Gastroesophageal sphincter (tissue), 4 donors: ENCODE measurements at regions not wholly inside any gene's neighbourhood (a gene's known extent, or its start where the extent isn't known, plus 50 kb on each side); places are given as distances from the start of the nearest gene placed in this dataset.
"Not testable (repeated sequence)": the region's sequence is repeated elsewhere in the genome, so short reads cannot be mapped to it uniquely, and the experiment has no call there.

Experiments used
- ATAC-seq: fragments of 150-250 bp; one replicate; pipeline ENCODE4 v1.9.1; 2016; ENCODE audit warnings: mild to moderate bottlenecking, moderate library complexity
- H3K27ac ChIP-seq, 4 donors: fragments of 200-600 bp; sonication (generic) in 3 of 4; 1 replicate in 3 of 4; 2 replicates in 1 of 4; pipeline ENCODE4 v1.5.1; 2016 to 2019
- H3K27me3 ChIP-seq: fragments of 200-600 bp; sonication (generic); one replicate; pipeline ENCODE4 v1.5.1; 2019
- H3K36me3 ChIP-seq, 2 donors: fragments of 200-600 bp; sonication (generic); one replicate each; pipeline ENCODE4 v1.5.1; 2019; ENCODE audit warnings: control low read depth in 1 of 2
- H3K4me1 ChIP-seq, 3 donors: fragments of 200-600 bp; sonication (generic); 1 replicate in 2 of 3; 2 replicates in 1 of 3; pipeline ENCODE4 v1.5.1; 2016 to 2019; ENCODE audit warnings: control low read depth in 2 of 3
- H3K4me3 ChIP-seq, 2 donors: fragments of 200-600 bp; sonication (generic); one replicate each; pipeline ENCODE4 v1.5.1; 2019; ENCODE audit warnings: mild to moderate bottlenecking in 1 of 2, moderate library complexity in 1 of 2
- H3K9me3 ChIP-seq, 3 donors: fragments of 200-600 bp; sonication (generic); one replicate each; pipeline ENCODE4 v1.5.1; 2017 to 2019; ENCODE audit warnings: control low read depth in 2 of 3
- EP300 ChIP-seq: sonication (generic); formaldehyde crosslinking; IDR thresholded peaks from one replicate; pipeline ENCODE4 v1.6.1; 2017; ENCODE audit warnings: antibody characterized with exemption, mild to moderate bottlenecking
- POLR2A ChIP-seq, 2 donors: fragments of 450-650 bp; IDR thresholded peaks; one replicate each; pipeline ENCODE4 v1.6.1; 2017; ENCODE audit warnings: antibody characterized with exemption in 2 of 2, mild to moderate bottlenecking in 2 of 2, moderate library complexity in 1 of 2
- POLR2AphosphoS5 ChIP-seq: sonication (generic); formaldehyde crosslinking; IDR thresholded peaks from one replicate; pipeline ENCODE4 v1.6.1; 2017; ENCODE audit warnings: antibody characterized with exemption
- WGBS, 2 donors: methylation state at CpG; one replicate each; pipeline ENCODE4 v1.1.5; 2018; ENCODE audit warnings: low coverage in 1 of 2; 5-methylcytosine and 5-hydroxymethylcytosine counted together
- TF ChIP-seq, protein P1 (sequence below), 4 experiments: fragments of 200-600 bp in 2 of 4; fragments of 450-650 bp in 2 of 4; sonication (generic) in 1 of 4; IDR thresholded peaks; one replicate each; pipeline ENCODE4 v1.5.1; 2017 to 2019; ENCODE audit warnings: antibody characterized with exemption in 4 of 4, mild to moderate bottlenecking in 2 of 4, moderate library complexity in 2 of 4

GRCh38 chr9:26129217-26129616, 451.0 kb upstream of the TUSC1 start:
- Histone ChIP-seq H3K4me3 (no peak overlapping the region), H3K27ac (no peak overlapping the region), H3K9me3 (no peaks in the 10 kb centered on the region), H3K27me3 (no peaks in the 10 kb centered on the region), H3K36me3 (no peaks in the 10 kb centered on the region), H3K4me1 (no peaks in the 10 kb centered on the region)
- ATAC-seq = no peak
- TF ChIP-seq POLR2AphosphoS5 = no peak
- TF ChIP-seq POLR2A (IDR thresholded peaks at IDR 0.05) = no peak
- WGBS, 2 donors = 76 to 97% methylated on average over 2 of the region's 2 CpGs

DNA sequence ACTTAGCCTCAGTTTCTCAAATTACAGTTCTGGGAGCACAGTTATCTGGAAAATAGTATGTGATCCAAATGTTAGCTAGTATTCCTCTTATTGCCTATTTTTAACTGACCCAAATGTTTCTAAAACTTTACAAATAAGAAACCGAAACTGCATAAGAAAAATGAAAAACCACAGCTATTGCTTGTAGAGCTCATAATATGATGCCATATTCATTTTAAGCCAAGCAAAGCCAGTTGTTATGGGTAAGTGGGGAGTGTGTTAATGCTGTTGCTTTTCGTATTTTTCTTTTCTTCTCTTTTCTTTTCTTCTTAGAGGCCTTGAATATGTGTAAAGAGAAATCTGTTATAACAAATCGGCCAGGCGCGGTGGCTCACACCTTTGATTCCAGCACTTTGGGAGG, 447.4 kb upstream of the TUSC1 start:
- no peak for ATAC-seq
- Histone ChIP-seq H3K27me3 (no peaks in the 10 kb centered on the region), H3K4me1 (no peaks in the 10 kb centered on the region), H3K9me3 (no peaks in the 10 kb centered on the region), H3K27ac (no peak overlapping the region), H3K36me3 (no peaks in the 10 kb centered on the region), H3K4me3 (no peak overlapping the region)
- WGBS, 2 donors = 89 to 97% methylated on average over 5 of the region's 5 CpGs
- no peak for TF ChIP-seq POLR2AphosphoS5
- no peak for TF ChIP-seq EP300
- TF ChIP-seq, protein P1, sequence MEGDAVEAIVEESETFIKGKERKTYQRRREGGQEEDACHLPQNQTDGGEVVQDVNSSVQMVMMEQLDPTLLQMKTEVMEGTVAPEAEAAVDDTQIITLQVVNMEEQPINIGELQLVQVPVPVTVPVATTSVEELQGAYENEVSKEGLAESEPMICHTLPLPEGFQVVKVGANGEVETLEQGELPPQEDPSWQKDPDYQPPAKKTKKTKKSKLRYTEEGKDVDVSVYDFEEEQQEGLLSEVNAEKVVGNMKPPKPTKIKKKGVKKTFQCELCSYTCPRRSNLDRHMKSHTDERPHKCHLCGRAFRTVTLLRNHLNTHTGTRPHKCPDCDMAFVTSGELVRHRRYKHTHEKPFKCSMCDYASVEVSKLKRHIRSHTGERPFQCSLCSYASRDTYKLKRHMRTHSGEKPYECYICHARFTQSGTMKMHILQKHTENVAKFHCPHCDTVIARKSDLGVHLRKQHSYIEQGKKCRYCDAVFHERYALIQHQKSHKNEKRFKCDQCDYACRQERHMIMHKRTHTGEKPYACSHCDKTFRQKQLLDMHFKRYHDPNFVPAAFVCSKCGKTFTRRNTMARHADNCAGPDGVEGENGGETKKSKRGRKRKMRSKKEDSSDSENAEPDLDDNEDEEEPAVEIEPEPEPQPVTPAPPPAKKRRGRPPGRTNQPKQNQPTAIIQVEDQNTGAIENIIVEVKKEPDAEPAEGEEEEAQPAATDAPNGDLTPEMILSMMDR (IDR thresholded peaks at IDR 0.05) = no peak
- no peak for TF ChIP-seq POLR2A (IDR thresholded peaks at IDR 0.05)

GRCh38 chr9:26116085-26116484, 437.8 kb upstream of the TUSC1 start:
- ATAC-seq, H3K4me3 ChIP-seq: not testable (repeated sequence)
- WGBS, 2 donors = 50 to 64% methylated on average over 2 of the region's 2 CpGs

GRCh38 chr9:26112724-26113123, 434.5 kb upstream of the TUSC1 start:
- ATAC-seq = no peak
- H3K27ac ChIP-seq = no peak overlapping the region
- 81 to 100% methylated on average over 2 of the region's 2 CpGs for WGBS, 2 donors

More at GRCh38 chr9:26116085-26116484, 437.8 kb upstream of the TUSC1 start:
- not testable (repeated sequence) for H3K36me3 ChIP-seq, H3K27ac ChIP-seq, H3K27me3 ChIP-seq, H3K9me3 ChIP-seq, H3K4me1 ChIP-seq

GRCh38 chr9:26086396-26086795, 408.2 kb upstream of the TUSC1 start:
- no peak overlapping the region for H3K27ac ChIP-seq
- ATAC-seq = no peak
- WGBS, 2 donors = 17 to 67% methylated on average over 1 of the region's 1 CpG
- H3K4me1 ChIP-seq = no peaks in the 10 kb centered on the region
- H3K27me3 ChIP-seq = no peaks in the 10 kb centered on the region
- no peaks in the 10 kb centered on the region for H3K9me3 ChIP-seq
- H3K4me3 ChIP-seq = no peak overlapping the region
- no peaks in the 10 kb centered on the region for H3K36me3 ChIP-seq
- no peak for TF ChIP-seq POLR2A (IDR thresholded peaks at IDR 0.05)
- TF ChIP-seq, protein P1 (IDR thresholded peaks at IDR 0.05) = no peak
- no peak for TF ChIP-seq EP300
- TF ChIP-seq POLR2AphosphoS5 = no peak

More at GRCh38 chr9:26112724-26113123, 434.5 kb upstream of the TUSC1 start:
- Histone ChIP-seq H3K4me1 (no peaks in the 10 kb centered on the region), H3K27me3 (no peaks in the 10 kb centered on the region), H3K4me3 (no peak overlapping the region), H3K9me3 (no peaks in the 10 kb centered on the region), H3K36me3 (no peaks in the 10 kb centered on the region)
- TF ChIP-seq, protein P1 (IDR thresholded peaks at IDR 0.05) = no peak
- no peak for TF ChIP-seq POLR2AphosphoS5
- no peak for TF ChIP-seq EP300
- no peak for TF ChIP-seq POLR2A (IDR thresholded peaks at IDR 0.05)

DNA sequence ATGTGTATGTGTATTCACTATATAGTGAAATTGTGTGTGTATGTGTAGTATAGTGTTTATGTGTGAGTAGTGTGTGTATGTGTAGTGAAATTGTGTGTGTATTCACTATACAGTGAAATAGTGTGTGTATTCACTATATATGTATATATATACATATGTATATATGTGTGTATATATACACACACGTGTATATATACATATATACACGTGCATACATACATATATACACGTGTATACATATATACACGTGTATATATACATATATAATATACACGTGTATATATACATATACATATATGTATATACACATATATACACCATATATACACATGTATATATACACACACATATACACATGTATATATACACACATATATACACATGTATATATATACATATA, 403.6 kb upstream of the TUSC1 start:
- 66 to 82% methylated on average over 5 of the region's 5 CpGs for WGBS, 2 donors
- no peak for TF ChIP-seq POLR2AphosphoS5
- no peak for TF ChIP-seq EP300
- TF ChIP-seq POLR2A (IDR thresholded peaks at IDR 0.05) = no peak
- TF ChIP-seq, protein P1 (IDR thresholded peaks at IDR 0.05) = no peak
- Histone ChIP-seq H3K4me1 (no peaks in the 10 kb centered on the region), H3K9me3 (peaks cover 0 to 10% (median 0%) of the 10 kb centered on the region in 3 donors), H3K4me3 (no peak overlapping the region), H3K27ac (no peak overlapping the region), H3K27me3 (no peaks in the 10 kb centered on the region), H3K36me3 (no peaks in the 10 kb centered on the region)
- no peak for ATAC-seq
